ENCODE measurements at regions not wholly inside any gene's neighbourhood (a gene's known extent, or its start where the extent isn't known, plus 50 kb on each side); places are given as distances from the start of the nearest gene placed in this dataset.

DNA sequence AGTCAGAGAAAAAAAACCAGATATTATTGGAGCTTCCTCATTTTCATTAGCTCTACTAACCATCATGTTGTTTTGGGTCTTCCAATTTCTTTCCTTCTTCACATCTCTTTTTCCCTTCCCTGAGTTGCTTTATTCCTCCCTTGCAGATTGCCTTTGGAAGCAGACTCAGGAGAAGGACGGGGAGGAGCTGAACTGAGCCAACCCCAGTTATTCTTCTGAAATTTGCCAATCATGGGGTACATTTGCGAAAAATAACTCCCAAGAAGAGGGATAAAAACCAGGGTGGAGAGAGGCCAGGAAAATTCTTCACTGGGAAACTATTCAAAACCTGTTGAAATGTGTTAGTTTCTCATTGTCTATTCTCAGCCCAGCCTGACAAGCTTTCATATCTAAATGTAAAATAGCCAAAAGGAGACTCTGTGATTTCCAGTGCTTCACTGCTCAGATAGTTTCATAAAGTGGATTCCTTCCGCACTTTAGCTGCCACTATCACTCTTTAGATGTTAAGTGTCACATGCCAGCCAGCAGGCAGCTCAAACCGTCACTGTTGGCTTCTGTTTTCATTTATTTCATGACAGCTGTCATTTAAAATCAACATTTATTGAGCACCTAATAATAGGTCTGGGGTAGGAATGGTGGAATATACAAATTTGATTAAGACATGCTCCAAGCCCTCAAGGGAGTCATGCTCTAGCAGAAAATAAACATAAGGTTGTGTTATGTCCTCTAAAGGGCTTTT lies 204.5 kb downstream of the SREK1 start:
- TF ChIP-seq MAX (IDR thresholded peaks at IDR 0.05; ENCODE audit: low read depth, low read length) (no peak), POLR2A (IDR thresholded peaks at IDR 0.05; ENCODE audit: extremely low read depth, insufficient read length) (no peak), MYC (IDR thresholded peaks at IDR 0.05; ENCODE audit: low read depth, low read length) (no peak)
- TF ChIP-seq, protein P1, sequence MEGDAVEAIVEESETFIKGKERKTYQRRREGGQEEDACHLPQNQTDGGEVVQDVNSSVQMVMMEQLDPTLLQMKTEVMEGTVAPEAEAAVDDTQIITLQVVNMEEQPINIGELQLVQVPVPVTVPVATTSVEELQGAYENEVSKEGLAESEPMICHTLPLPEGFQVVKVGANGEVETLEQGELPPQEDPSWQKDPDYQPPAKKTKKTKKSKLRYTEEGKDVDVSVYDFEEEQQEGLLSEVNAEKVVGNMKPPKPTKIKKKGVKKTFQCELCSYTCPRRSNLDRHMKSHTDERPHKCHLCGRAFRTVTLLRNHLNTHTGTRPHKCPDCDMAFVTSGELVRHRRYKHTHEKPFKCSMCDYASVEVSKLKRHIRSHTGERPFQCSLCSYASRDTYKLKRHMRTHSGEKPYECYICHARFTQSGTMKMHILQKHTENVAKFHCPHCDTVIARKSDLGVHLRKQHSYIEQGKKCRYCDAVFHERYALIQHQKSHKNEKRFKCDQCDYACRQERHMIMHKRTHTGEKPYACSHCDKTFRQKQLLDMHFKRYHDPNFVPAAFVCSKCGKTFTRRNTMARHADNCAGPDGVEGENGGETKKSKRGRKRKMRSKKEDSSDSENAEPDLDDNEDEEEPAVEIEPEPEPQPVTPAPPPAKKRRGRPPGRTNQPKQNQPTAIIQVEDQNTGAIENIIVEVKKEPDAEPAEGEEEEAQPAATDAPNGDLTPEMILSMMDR (IDR thresholded peaks at IDR 0.05; ENCODE audit: low read depth, low read length) = no peak
- no peak overlapping the region for H3K4me3 ChIP-seq (ENCODE audit: low read depth, low read length)
- no peak for DNase-seq (ENCODE audit: low read depth)

DNA sequence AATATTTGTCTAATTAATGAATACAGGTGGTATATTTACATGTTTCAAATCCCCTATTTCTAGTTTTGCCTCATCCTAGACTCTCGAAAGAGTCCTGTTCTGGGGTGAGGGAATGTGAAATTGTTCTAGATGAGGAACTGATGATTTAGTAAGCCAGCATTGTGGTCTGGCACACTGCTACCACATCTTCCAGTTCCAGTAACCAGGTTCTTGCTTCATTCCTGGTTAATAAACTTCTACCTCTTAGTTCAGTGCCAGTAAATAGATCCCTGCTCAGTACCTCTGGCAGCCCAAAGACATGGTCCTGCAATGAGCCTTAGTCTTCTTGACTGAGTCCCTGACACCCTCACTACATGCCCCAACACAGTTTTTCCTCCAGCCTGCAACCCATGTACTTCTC lies 207.7 kb downstream of the SREK1 start:
- DNase-seq (ENCODE audit: low read depth) = no peak
- no peak overlapping the region for H3K4me3 ChIP-seq (ENCODE audit: low read depth, low read length)
- TF ChIP-seq MAX (IDR thresholded peaks at IDR 0.05; ENCODE audit: low read depth, low read length) (no peak), POLR2A (IDR thresholded peaks at IDR 0.05; ENCODE audit: extremely low read depth, insufficient read length) (no peak), MYC (IDR thresholded peaks at IDR 0.05; ENCODE audit: low read depth, low read length) (no peak)
- TF ChIP-seq, protein P1 (IDR thresholded peaks at IDR 0.05; ENCODE audit: low read depth, low read length) = no peak

DNA sequence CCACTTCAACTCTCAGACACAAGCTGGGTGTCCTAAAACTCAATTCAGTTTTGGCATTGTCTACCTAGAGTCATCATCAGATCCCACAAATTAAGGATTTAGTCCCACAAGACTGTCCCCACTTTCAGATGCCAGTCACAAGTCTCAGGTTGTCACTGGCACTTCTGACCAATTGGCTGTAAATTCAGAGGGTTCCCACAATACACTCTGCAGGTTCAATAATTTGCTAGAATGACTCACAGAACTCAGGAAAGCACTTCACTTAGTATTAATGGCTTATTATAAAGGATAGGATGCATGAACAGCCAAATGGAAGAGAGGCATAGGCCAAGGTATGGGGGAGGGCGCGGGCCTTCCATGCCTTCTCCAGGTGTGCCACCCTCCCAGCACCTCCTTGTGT lies 209.1 kb downstream of the SREK1 start:
- TF ChIP-seq MAX (IDR thresholded peaks at IDR 0.05; ENCODE audit: low read depth, low read length) (no peak), POLR2A (IDR thresholded peaks at IDR 0.05; ENCODE audit: extremely low read depth, insufficient read length) (no peak), MYC (IDR thresholded peaks at IDR 0.05; ENCODE audit: low read depth, low read length) (no peak)
- TF ChIP-seq, protein P1 (IDR thresholded peaks at IDR 0.05; ENCODE audit: low read depth, low read length) = no peak
- no peak overlapping the region for H3K4me3 ChIP-seq (ENCODE audit: low read depth, low read length)
- no peak for DNase-seq (ENCODE audit: low read depth)

- no peak for TF ChIP-seq POLR2A (IDR thresholded peaks at IDR 0.05; ENCODE audit: extremely low read depth, insufficient read length)
- TF ChIP-seq, protein P1 (IDR thresholded peaks at IDR 0.05; ENCODE audit: low read depth, low read length) = no peak
- TF ChIP-seq MAX (IDR thresholded peaks at IDR 0.05; ENCODE audit: low read depth, low read length) = no peak
- TF ChIP-seq MYC (IDR thresholded peaks at IDR 0.05; ENCODE audit: low read depth, low read length) = no peak
- H3K4me3 ChIP-seq (ENCODE audit: low read depth, low read length) = no peak overlapping the region
- no peak for DNase-seq (ENCODE audit: low read depth)
Observed at GRCh38 chr5:66354422-66354821, 210.3 kb downstream of the SREK1 start.

- no peak for TF ChIP-seq MYC (IDR thresholded peaks at IDR 0.05; ENCODE audit: low read depth, low read length)
- no peak for TF ChIP-seq POLR2A (IDR thresholded peaks at IDR 0.05; ENCODE audit: extremely low read depth, insufficient read length)
- no peak for TF ChIP-seq MAX (IDR thresholded peaks at IDR 0.05; ENCODE audit: low read depth, low read length)
- TF ChIP-seq, protein P1 (IDR thresholded peaks at IDR 0.05; ENCODE audit: low read depth, low read length) = no peak
- no peak for DNase-seq (ENCODE audit: low read depth)
Observed at GRCh38 chr5:66356011-66356565, 212.0 kb downstream of the SREK1 start.

More at GRCh38 chr5:66356011-66356565, 212.0 kb downstream of the SREK1 start:
- no peak overlapping the region for H3K4me3 ChIP-seq (ENCODE audit: low read depth, low read length)

Data from NB4 (cell line).